Upper lobe of right lung (tissue), 1 donor: ENCODE measurements at regions not wholly inside any gene's neighbourhood (a gene's known extent, or its start where the extent isn't known, plus 50 kb on each side); places are given as distances from the start of the nearest gene placed in this dataset.

Experiments
- ATAC-seq: fragments of 200-7000 bp; cut with Tn5 transposase; one replicate; pipeline ENCODE4 v1.9.1; 2020; ENCODE audit warnings: mild to moderate bottlenecking, moderate library complexity
- DNase-seq: peaks from one replicate; pipeline ENCODE4 v3.0.0-alpha.2; 2020
- H3K27ac ChIP-seq: fragments of 200-600 bp; one replicate; pipeline ENCODE4 v1.8.0; 2022
- H3K27me3 ChIP-seq: fragments of 200-600 bp; one replicate; pipeline ENCODE4 v1.8.0; 2022; ENCODE audit warnings: mild to moderate bottlenecking
- H3K36me3 ChIP-seq: fragments of 200-600 bp; one replicate; pipeline ENCODE4 v1.8.0; 2022
- H3K4me1 ChIP-seq: fragments of 200-600 bp; one replicate; pipeline ENCODE4 v1.8.0; 2022
- H3K4me3 ChIP-seq: fragments of 200-600 bp; one replicate; pipeline ENCODE4 v1.8.0; 2022; ENCODE audit warnings: mild to moderate bottlenecking
- H3K9me3 ChIP-seq: fragments of 200-600 bp; one replicate; pipeline ENCODE4 v1.8.0; 2022
- intact Hi-C: fragments of 100-400 bp; cut with DNase I; formaldehyde crosslinking; loops from one replicate; pipeline ENCODE4 v1.11.0; 2022
- TF ChIP-seq, protein P1 (sequence below): fragments of 200-600 bp; IDR thresholded peaks from one replicate; pipeline ENCODE4 v1.8.0; 2022; ENCODE audit warnings: antibody characterized with exemption
- donor health status: DM: no; HTN: yes; CAD: no; lungs with severe emphysema.

DNA sequence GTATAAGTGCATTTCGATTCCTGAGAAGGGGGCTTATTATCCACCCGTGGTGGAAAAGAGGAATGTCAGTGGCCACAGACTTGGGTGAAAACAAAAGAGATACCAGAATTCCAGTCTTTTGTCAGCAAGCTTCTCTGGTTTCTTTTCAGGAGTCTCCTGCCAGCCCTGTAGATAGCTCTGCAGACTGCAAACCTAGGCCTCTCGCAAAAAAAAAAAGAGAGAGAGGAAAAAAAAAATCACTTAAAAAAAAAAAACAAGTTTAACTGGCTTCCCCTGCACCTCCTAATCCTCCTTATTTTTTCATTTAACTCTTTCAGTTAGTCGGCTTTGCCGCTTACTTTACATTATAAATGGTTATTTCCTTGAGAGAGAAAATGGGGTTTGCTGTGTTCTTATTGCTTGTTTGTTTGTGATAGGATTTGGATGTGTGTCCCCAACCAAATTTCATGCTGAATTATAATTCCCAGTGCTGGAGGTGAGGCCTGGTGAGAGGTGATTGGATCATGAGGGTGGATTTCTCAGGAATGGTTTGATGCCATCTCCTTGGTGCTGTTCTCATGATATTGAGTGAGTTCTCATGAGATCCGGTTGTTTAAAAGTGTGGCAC, 170.0 kb downstream of the BCL11B start:
- DNase-seq (no peak), ATAC-seq (no peak)
- Histone ChIP-seq H3K36me3 (no peaks in the 10 kb centered on the region), H3K4me1 (no peaks in the 10 kb centered on the region), H3K4me3 (no peak overlapping the region), H3K27me3 (no peaks in the 10 kb centered on the region), H3K27ac (no peak overlapping the region), H3K9me3 (no peaks in the 10 kb centered on the region)
- intact Hi-C loops: no loop called here
- TF ChIP-seq, protein P1, sequence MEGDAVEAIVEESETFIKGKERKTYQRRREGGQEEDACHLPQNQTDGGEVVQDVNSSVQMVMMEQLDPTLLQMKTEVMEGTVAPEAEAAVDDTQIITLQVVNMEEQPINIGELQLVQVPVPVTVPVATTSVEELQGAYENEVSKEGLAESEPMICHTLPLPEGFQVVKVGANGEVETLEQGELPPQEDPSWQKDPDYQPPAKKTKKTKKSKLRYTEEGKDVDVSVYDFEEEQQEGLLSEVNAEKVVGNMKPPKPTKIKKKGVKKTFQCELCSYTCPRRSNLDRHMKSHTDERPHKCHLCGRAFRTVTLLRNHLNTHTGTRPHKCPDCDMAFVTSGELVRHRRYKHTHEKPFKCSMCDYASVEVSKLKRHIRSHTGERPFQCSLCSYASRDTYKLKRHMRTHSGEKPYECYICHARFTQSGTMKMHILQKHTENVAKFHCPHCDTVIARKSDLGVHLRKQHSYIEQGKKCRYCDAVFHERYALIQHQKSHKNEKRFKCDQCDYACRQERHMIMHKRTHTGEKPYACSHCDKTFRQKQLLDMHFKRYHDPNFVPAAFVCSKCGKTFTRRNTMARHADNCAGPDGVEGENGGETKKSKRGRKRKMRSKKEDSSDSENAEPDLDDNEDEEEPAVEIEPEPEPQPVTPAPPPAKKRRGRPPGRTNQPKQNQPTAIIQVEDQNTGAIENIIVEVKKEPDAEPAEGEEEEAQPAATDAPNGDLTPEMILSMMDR: no peak

DNA sequence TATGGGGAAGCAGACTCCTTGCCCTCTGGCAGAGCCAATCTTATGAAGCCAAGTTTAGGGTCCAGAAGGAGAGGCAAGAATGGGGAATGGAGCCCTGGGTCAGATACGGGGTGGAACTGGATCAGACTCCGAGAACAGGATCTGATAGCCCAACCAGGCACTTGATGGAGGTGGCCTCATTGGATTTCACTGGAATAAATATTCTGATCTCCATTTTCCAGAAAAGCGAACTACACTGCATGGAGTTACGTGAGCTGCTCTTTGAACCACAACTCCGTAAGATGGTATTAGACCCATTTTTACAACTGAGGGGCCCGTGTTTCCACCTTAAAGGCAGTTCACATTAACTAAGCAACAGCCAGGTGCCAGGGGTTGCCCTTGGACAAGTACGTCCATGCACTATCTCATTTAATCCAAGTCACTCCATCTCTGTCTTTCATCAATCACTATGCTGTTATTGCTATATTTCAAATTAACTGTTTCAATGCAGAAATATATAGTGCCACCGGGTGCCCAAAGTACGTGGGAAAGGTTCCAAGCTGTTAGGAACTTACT, 155.2 kb downstream of the BCL11B start:
- H3K4me1 ChIP-seq: no peaks in the 10 kb centered on the region
- DNase-seq: no peak
- TF ChIP-seq, protein P1: no peak
- H3K9me3 ChIP-seq: no peaks in the 10 kb centered on the region
- no peak overlapping the region for H3K27ac ChIP-seq
- H3K27me3 ChIP-seq: peaks cover 19% of the 10 kb centered on the region
- ATAC-seq: no peak
- intact Hi-C loops: no loop called here
- H3K4me3 ChIP-seq: no peak overlapping the region
- H3K36me3 ChIP-seq: no peaks in the 10 kb centered on the region

DNA sequence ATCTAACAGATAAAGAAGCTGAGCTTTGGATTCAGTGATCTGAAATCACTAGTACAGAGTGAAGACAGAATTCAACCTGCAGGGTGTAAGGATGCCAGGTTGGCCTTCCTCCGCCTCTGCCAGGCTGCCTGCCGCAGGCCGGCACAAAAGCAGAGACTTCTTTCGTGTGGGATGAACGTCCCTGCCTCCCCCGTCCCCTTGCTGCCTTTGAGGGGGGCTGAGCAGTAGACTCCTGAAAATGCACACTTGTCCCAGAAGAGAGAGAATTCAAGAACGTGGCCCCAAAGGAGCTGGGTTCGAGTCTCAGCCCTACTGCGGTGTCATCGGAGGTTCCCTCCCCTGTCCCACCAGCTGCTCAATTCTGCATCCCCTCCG, 154.3 kb downstream of the BCL11B start:
- H3K27me3 ChIP-seq: peaks cover 19% of the 10 kb centered on the region
- TF ChIP-seq, protein P1: no peak
- intact Hi-C loops: no loop called here
- no peaks in the 10 kb centered on the region for H3K4me1 ChIP-seq
- DNase-seq (no peak), ATAC-seq (no peak)
- H3K4me3 ChIP-seq: no peak overlapping the region
- H3K27ac ChIP-seq: no peak overlapping the region
- H3K9me3 ChIP-seq: no peaks in the 10 kb centered on the region
- no peaks in the 10 kb centered on the region for H3K36me3 ChIP-seq

DNA sequence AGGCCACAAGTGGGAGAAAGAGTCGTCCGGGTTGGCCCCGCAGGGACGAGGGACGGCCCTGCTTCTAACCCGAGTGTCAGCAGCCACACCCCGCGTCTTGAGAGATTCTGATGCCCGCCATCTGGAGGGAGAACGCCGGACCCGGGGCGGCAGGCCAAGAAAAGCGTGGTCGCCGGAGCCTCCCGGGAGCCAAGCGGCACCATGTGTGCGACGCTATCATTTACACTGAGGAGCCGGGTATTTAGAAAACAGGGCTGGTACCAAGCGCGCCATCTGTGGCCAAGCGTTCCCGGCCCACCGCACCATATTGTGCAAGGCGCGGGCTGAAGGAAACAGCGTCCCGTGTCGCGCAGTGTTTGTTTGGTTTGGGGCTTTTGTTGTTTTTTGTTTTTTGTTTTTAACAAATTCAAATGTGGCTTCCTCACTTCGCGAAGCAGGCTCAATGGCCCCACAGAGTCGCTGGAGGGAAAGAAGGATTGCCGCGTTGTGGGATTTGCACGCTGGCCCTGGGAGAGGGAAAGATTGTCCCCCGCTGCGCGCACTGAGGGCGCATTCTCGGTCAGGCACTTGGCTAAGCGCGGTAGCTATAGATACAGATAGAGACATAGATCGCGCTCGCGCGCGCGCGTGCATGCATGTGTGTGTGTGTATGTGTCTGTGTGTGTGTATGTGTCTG, 153.8 kb downstream of the BCL11B start:
- DNase-seq: no peak
- Histone ChIP-seq H3K9me3 (no peaks in the 10 kb centered on the region), H3K27ac (no peak overlapping the region), H3K36me3 (no peaks in the 10 kb centered on the region), H3K4me1 (no peaks in the 10 kb centered on the region), H3K27me3 (peaks cover 19% of the 10 kb centered on the region), H3K4me3 (no peak overlapping the region)
- TF ChIP-seq, protein P1: no peak
- ATAC-seq: peak; percentile 23
- intact Hi-C loops: no loop called here

DNA sequence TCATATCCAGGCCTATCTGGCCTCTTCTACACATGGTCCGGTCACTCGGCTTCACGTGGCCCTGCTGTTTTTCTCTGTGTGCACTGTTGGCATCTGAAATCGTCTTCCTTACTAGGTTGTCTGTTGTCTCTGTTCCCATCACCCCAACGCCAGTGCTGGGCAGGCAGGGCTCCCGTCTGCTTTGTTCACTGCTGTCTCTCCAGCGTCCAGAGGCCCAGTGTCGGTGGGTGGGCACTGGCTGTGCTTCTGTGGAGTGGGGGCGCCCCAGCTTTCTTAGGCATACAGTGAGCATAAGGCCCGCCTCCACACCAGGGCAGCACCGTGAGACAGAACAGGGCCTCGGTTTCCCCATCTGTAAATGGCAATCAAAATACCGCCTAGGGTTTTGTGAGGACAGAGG, 153.1 kb downstream of the BCL11B start:
- DNase-seq: no peak
- no peaks in the 10 kb centered on the region for H3K4me1 ChIP-seq
- no peaks in the 10 kb centered on the region for H3K9me3 ChIP-seq
- H3K4me3 ChIP-seq: no peak overlapping the region
- no peaks in the 10 kb centered on the region for H3K36me3 ChIP-seq
- peaks cover 19% of the 10 kb centered on the region for H3K27me3 ChIP-seq
- no peak overlapping the region for H3K27ac ChIP-seq
- TF ChIP-seq, protein P1: no peak
- intact Hi-C loops: no loop called here
- ATAC-seq: no peak
